T-helper 2 cell (primary cell): ENCODE measurements at regions not wholly inside any gene's neighbourhood (a gene's known extent, or its start where the extent isn't known, plus 50 kb on each side); places are given as distances from the start of the nearest gene placed in this dataset.

Experiments used
- DNase-seq, 5 experiments: peaks; one replicate each; pipeline versions ENCODE4 v3.0.0 to v3.0.0-alpha.2; 2012 to 2022

DNA sequence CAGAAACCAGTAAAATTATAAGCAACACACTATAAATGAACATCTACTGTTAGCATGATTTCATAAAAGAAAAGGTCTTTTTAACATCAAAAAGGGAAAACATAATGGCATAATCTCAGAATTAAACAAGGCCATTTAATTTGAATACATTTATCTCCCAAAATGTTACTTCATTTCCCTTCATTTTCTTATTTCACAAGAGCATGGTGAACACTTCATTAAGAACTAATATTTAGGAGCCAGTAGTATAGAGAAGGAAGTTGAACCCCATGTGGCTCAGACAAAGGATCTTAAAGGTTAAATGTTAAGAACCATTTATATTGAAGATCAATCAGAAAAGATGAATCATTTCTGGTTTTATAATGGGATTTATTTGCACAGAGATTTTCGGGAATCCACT lies 981.7 kb downstream of the TTLL7 start:
- DNase-seq: no peak

GRCh38 chr1:83016354-83016849 lies 982.5 kb downstream of the TTLL7 start:
- no peak for DNase-seq

DNA sequence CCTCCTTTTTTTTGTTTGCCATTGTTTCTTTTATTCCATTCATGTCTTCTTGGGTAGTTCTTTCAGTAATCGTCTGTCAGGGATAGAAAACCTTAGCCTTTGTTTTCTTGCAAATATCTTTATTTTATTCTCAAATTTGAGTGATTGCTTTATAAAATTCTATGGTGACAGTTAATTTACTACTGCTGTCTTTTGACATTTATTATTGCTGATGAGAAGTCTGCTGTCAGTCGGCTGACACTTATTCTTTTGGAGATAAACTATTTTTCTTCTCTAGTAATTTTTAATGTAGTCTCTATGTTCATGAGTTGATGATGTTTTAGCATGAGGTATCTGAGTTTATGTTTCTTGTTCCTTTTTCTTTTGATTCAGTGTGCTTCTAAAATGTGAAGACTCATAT lies 983.8 kb downstream of the TTLL7 start:
- no peak for DNase-seq

DNA sequence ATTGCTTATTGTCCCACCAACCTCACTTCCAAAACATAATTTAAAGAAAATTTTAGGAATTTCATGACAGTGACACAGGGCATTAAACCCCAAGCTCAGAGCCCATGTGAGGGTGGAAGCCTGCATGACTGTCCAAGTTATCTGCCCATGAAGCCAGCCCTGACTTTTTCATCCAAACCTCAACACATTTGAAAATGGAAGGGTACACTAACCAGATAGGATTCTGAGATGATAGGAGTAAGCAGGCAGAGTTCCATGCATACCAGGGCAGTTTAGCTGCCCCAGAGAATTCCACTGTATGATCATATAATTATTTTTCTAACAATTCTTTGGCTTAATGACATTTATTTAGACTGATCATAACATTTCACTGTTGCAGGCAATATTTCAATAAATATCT lies 986.0 kb downstream of the TTLL7 start:
- DNase-seq: no peak

DNA sequence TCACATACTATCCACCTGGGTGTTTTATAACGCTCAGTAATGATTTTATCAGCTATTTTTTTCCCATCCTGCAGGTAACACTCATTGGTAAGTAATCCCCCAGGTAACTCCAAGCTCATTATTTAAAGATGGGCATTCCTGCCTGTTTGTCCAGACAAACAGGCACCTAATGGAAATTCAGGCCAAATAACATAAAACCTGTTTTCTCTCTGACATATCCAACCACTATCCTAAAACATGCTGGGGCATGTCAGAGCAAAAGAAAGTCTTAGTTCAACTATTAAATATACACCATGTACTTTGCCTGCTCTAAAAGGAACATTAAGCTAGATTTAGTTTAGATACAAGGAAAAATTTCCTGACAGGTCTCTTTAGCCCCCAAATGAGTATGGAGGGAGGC lies 987.7 kb downstream of the TTLL7 start:
- DNase-seq: no peak

GRCh38 chr1:83006271-83006670 lies 992.7 kb downstream of the TTLL7 start:
- DNase-seq: no peak

GRCh38 chr1:83000286-83000685 lies 998.6 kb downstream of the TTLL7 start:
- no peak for DNase-seq

GRCh38 chr1:82995951-82996350 lies 1003.0 kb downstream of the TTLL7 start:
- DNase-seq: no peak

DNA sequence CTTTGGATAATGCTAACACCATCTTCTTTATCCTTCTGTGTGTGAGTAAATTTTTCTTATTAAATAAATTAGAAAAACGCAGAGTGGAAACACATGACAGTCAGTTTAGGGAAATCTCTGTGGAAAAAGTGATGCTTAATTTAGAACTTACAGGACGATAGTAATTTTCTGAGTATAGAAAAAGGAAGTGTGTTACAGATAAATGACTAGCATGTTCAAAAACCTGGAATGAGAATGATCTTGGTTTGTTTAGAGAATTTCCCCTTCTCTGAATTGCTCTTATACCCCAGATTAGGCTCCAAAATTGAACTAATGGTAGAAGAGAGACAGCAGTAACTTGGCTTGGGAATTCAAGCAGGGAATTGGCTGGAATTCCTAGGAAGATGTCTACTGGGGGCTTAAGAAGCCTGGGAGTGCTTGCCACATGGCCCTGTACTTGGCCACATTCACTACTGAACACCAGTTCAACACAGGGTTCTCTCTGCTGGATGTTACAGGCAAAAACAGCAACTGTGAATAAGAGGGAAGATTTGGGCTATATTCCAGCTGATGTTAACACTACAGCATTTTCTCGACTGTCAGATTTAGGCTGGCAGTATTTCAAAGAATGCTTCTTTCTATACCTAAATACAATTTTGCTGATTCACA lies 1004.2 kb downstream of the TTLL7 start:
- no peak for DNase-seq

DNA sequence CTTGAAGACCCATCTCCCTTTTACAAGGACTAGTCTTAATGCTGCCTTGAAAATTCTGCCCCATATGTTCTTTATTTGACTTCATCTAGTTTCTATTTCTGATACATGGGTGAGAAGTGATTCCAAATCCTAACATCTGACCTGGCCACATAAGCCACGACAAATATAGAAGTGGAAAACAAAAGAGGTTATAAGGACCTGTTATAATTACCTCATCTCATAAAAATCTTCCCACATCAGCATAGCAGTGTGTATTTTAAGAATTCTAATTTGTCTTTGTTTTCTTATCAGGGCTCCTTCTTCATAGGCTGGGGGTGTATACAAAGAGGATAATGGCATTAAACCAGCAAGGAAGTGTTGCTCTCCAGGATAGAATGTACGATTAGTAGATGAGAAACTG lies 1007.4 kb downstream of the TTLL7 start:
- no peak for DNase-seq

DNA sequence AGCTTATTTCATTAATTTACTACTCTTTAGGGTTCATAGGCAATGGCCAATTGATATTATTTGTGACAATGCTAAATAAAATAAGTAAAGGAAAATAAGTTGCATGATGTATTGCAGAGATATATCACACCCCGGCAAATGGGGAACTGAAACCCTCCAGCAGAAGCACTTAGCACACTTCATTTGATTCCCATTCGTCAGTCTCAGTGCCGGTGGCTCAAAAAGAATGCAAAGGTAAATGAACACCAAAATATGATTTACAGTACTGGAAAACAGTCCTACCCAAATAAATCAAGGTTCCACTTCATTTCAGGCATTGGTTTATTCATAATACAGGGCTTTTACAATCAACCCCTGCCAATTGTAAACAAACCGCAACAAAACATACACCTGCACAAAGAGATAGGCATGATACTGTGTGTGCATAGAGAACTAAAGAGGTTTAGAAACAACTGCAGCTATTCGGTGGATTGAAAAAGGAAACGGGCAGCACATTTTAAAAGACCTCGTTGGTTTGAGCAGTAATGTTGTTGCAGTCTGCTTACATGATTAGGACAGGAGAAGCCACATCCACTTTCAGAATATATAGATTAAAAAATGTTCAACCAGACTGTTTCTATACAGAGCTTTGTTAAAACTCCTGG lies 1019.2 kb downstream of the TTLL7 start:
- peak in 1 of 5 experiments; percentile 78 for DNase-seq

GRCh38 chr1:82978461-82979324 lies 1020.2 kb downstream of the TTLL7 start:
- DNase-seq: no peak

- no peak for DNase-seq
These were observed 1025.9 kb downstream of the TTLL7 start for GRCh38 chr1:82972841-82973553.

- no peak for DNase-seq
These were observed 1029.6 kb downstream of the TTLL7 start for GRCh38 chr1:82969340-82969739.

GRCh38 chr1:82962658-82963057 lies 1036.3 kb downstream of the TTLL7 start:
- DNase-seq: no peak

GRCh38 chr1:82950606-82951200 lies 1048.2 kb downstream of the TTLL7 start:
- no peak for DNase-seq

GRCh38 chr1:82948386-82948785 lies 1050.5 kb downstream of the TTLL7 start:
- no peak for DNase-seq

GRCh38 chr1:82947278-82947677 lies 1051.7 kb downstream of the TTLL7 start:
- no peak for DNase-seq

- DNase-seq: no peak
These were observed 1052.8 kb downstream of the TTLL7 start for GRCh38 chr1:82946096-82946605.

DNA sequence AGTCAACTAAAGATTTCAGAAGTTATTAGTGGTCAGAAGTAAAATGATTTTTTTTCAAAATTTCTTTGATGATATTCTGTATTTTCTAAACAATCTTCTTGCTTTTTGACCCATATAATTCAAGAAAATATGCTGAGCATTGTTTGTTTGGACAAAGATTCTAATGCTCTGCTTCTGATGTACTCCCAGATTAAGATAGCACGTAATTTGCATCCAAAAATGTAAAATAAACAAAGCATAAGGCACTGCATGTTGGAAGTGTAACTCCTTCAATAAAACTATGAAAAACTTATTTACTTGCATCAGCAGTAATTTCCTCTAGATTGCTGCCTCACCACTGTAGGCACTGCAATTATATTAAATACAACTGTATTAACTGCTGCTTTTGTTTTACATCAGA lies 1054.1 kb downstream of the TTLL7 start:
- no peak for DNase-seq

DNA sequence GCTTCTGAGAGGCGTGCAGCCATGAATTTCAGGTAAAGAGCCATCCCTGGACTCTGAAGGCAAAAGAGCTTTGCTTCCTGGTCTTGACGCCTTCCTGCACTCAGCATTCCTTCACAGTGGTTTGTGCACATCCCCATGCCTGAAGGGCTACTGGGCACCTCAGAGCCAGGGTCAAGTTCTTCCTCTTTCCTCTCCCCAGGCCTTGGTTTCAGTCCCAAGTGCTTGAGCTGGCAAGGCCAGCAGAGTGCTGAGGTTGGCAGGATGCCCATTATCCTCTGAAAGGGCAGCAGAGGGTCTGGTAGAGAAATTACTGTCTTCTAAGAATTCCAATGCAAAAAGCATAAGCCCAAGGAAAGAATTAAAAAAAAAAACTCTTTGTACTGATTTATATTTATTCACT lies 1064.9 kb downstream of the TTLL7 start:
- DNase-seq: no peak

- DNase-seq: no peak
These were observed 1066.2 kb downstream of the TTLL7 start for GRCh38 chr1:82932727-82933126.
